ENCODE measurements at regions not wholly inside any gene's neighbourhood (a gene's known extent, or its start where the extent isn't known, plus 50 kb on each side); places are given as distances from the start of the nearest gene placed in this dataset.

- TF ChIP-seq POLR2A (IDR thresholded peaks at IDR 0.05; ENCODE audit: low read depth, low read length) (no peak), POLR2AphosphoS5 (IDR thresholded peaks at IDR 0.05; ENCODE audit: low read depth, low read length) (no peak), TAF1 (IDR thresholded peaks at IDR 0.05; ENCODE audit: borderline replicate concordance, low read depth, low read length) (no peak)
These were observed 248.6 kb upstream of the DEPDC1 start for GRCh38 chr1:68745451-68745850.

All from GM12892 (cell line).